ENCODE measurements at regions not wholly inside any gene's neighbourhood (a gene's known extent, or its start where the extent isn't known, plus 50 kb on each side); places are given as distances from the start of the nearest gene placed in this dataset.

GRCh38 chr5:128750155-128750554 lies 212.1 kb upstream of the FBN2 start:
- no peak overlapping the region for H3K4me3 ChIP-seq (ENCODE audit: low read depth, low read length)
- no peak for TF ChIP-seq CTCF (IDR thresholded peaks at IDR 0.05; ENCODE audit: low read depth, low read length)

DNA sequence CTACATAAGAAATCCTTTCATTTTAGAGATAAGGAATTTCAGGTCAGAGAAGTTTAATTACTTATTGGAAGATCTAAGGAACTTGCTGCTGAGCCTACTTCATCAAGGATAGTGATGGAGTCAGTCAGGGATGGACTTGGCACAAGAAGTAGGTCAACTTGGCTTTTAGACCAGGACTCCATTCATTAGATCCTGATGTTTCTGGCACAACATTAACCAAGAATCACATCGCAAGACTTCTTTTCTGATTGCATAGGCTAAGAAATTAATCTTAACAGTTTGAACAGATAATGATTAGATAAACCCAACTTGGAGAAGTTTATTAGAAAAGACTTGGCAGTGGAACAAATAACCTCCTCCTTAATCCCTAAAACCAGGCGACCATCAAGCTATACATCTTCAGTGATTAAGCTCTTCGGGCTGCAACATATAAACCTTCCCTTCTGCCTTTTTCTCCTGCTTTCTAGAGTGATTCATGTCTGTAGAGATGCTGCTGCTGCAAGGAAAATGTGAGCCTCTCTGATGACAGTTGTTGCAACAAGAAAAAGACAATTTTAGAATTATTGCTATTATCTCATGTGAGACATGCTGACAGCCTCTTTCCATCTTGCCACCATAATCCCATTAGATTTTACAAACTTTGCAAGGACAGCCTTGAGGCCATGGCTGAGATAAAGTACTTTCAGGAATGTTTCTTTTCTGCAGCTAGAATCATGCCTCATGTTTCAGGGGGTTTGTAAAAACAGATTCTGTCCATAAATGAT lies 207.9 kb upstream of the SLC27A6 start:
- H3K4me3 ChIP-seq (ENCODE audit: low read depth, low read length) = no peak overlapping the region

DNA sequence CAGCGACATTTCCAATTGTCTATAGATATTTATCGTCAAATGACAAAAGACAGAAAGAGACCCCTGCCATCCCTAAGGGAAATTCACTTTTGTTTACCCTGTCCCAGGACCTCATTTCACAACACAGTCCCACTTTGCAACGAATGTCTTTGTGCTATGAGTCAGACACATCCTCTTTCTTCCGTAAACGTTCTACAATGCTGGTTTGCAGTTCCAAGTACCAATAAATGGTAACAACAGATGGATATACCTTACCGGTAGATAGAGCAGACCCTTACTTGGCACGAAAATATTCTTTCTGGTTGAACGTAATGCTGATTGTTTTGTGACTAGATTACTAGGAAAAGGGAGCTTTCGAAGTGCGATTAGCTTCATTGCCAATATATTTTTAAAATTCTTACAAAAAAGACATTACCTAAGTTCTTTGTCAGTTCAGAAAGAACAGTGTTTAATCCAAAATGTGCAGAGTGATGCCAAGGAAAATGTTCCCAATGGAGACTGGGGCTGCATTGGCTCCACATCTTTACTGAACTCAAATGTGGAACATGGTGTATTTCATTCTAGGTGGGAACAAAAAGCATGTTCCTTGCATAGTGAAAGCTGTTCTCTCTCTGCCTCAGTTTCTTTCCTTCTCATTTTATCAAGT lies 202.5 kb upstream of the SLC27A6 start:
- no peak overlapping the region for H3K4me3 ChIP-seq (ENCODE audit: low read depth, low read length)
- TF ChIP-seq CTCF (IDR thresholded peaks at IDR 0.05; ENCODE audit: low read depth, low read length) = no peak

More for the DNA sequence above, 207.9 kb upstream of the SLC27A6 start:
- no peak for TF ChIP-seq CTCF (IDR thresholded peaks at IDR 0.05; ENCODE audit: low read depth, low read length)

DNA sequence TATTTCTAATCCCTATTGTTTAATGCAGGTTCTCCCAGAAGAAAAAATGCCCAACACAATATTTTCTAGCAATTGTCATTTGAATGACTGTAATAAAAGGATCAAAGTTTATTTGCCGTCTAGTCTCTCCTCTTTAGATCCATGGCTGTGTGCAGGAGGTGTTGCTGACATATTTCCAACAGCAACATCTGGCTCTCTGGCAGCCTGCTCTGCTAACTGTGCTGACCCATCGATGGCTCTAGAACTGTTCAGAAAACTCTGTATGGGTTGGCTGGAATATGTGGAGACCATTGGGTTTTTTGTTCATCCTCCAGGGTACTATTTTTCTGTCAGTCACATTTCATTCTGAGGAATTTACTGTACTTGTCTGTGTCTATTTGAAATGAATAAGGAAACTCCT lies 202.0 kb upstream of the SLC27A6 start:
- H3K4me3 ChIP-seq (ENCODE audit: low read depth, low read length) = no peak overlapping the region
- no peak for TF ChIP-seq CTCF (IDR thresholded peaks at IDR 0.05; ENCODE audit: low read depth, low read length)

DNA sequence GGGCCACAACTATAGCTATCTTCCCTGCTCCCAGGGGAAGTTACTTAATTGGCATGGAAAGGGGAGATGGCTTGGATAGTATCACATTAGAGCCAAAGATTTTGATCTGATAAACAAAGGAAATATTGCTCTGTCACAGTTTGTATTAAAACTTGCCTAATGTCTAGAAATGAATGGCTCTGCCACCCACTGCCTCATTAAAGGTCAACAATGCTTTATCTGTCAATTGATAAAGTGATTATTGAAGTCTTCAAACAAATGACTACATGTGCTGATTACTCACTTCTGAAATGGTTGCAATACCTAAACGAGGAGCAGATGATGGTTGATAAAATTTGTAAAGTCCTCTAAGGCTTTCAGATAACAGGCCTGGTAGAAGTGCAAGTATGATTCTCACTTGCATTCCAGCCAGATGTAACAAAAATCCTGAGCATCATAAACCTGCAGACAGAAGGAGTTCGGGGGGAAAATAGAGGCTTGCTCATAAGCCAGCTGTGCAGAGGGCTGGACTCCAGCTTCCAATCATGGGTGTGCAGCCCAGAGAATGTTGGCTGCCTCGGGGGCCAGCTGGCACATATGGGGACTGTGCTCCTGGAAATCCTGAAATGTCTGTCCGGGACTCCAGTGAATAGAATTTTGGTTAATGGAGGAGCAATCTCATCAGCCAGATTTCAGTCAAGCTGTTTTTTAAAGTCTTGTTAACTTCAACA lies 200.5 kb upstream of the SLC27A6 start:
- TF ChIP-seq CTCF (IDR thresholded peaks at IDR 0.05; ENCODE audit: low read depth, low read length) = no peak
- no peak overlapping the region for H3K4me3 ChIP-seq (ENCODE audit: low read depth, low read length)

DNA sequence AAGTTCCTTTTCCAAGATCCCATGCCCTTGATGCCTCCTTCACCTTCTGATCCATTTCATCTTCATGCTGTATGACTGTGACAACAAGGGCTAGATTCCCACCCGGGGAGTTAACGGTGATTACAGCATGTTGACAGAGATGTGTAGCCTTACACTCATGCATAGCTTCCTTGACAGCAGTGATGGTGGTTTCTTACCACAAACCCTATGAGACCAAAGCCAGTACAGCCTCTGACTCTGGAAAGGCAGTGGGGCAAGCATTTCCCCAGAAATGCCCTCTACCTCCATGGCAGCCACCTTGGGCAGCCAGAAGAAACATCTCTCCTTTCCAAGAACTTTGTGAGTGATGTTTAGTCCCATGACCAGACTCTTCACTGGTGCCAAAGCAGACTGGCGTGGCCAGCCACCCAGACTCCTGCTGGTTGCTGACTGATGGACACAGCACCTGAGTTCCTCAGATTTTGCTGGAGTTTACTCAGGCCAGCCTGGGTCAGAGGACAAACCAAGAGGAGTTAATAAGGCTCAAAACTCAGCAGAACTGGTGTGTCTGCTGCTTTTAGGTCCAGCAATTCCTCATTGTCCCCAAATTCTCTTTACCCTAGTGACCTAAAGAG lies 199.7 kb upstream of the SLC27A6 start:
- no peak overlapping the region for H3K4me3 ChIP-seq (ENCODE audit: low read depth, low read length)
- no peak for TF ChIP-seq CTCF (IDR thresholded peaks at IDR 0.05; ENCODE audit: low read depth, low read length)
